Hematopoietic multipotent progenitor cell treated with erythropoietin and hydrocortisone succinate and interleukin-3 and kit ligand, for 8 days (in vitro differentiated cells): ENCODE measurements at regions not wholly inside any gene's neighbourhood (a gene's known extent, or its start where the extent isn't known, plus 50 kb on each side); places are given as distances from the start of the nearest gene placed in this dataset.
"Not testable (repeated sequence)": the region's sequence is repeated elsewhere in the genome, so short reads cannot be mapped to it uniquely, and the experiment has no call there.

Experiments
- DNase-seq: peaks from one replicate; pipeline ENCODE4 v3.0.0-alpha.2; 2015

GRCh38 chr3:80705290-80705689, 937.5 kb upstream of the ROBO1 start:
- DNase-seq = no peak

- no peak for DNase-seq
These were observed 933.6 kb upstream of the ROBO1 start for GRCh38 chr3:80701349-80701748.

GRCh38 chr3:80697291-80697690, 929.5 kb upstream of the ROBO1 start:
- DNase-seq = no peak

GRCh38 chr3:80696280-80696679, 928.5 kb upstream of the ROBO1 start:
- no peak for DNase-seq

GRCh38 chr3:80688814-80689213, 921.0 kb upstream of the ROBO1 start:
- DNase-seq = no peak

GRCh38 chr3:80682951-80683350, 915.2 kb upstream of the ROBO1 start:
- no peak for DNase-seq

GRCh38 chr3:80682235-80682634, 914.4 kb upstream of the ROBO1 start:
- DNase-seq = no peak

GRCh38 chr3:80677796-80678195, 910.0 kb upstream of the ROBO1 start:
- DNase-seq = no peak

GRCh38 chr3:80676866-80677265, 909.1 kb upstream of the ROBO1 start:
- no peak for DNase-seq

GRCh38 chr3:80676261-80676660, 908.5 kb upstream of the ROBO1 start:
- DNase-seq = no peak

GRCh38 chr3:80675790-80676189, 908.0 kb upstream of the ROBO1 start:
- DNase-seq = no peak

- DNase-seq = no peak
These were observed 900.9 kb upstream of the ROBO1 start for GRCh38 chr3:80668600-80669294.

GRCh38 chr3:80668100-80668499, 900.3 kb upstream of the ROBO1 start:
- no peak for DNase-seq

GRCh38 chr3:80663426-80663825, 895.6 kb upstream of the ROBO1 start:
- no peak for DNase-seq

- DNase-seq = no peak
These were observed 887.4 kb upstream of the ROBO1 start for GRCh38 chr3:80655216-80655615.

- DNase-seq = no peak
These were observed 881.4 kb upstream of the ROBO1 start for GRCh38 chr3:80649170-80649569.

- DNase-seq = no peak
These were observed 875.6 kb upstream of the ROBO1 start for GRCh38 chr3:80643421-80643820.

GRCh38 chr3:80618295-80619256, 850.8 kb upstream of the ROBO1 start:
- no peak for DNase-seq

GRCh38 chr3:80612366-80612765, 844.6 kb upstream of the ROBO1 start:
- no peak for DNase-seq

GRCh38 chr3:80608072-80608471, 840.3 kb upstream of the ROBO1 start:
- not testable (repeated sequence) for DNase-seq

GRCh38 chr3:80606073-80606472, 838.3 kb upstream of the ROBO1 start:
- DNase-seq = no peak

GRCh38 chr3:80601479-80601878, 833.7 kb upstream of the ROBO1 start:
- no peak for DNase-seq

- no peak for DNase-seq
These were observed 825.0 kb upstream of the ROBO1 start for GRCh38 chr3:80592792-80593191.

- no peak for DNase-seq
These were observed 818.5 kb upstream of the ROBO1 start for GRCh38 chr3:80586338-80586737.
